Ovary (tissue), 7 donors: ENCODE measurements at regions not wholly inside any gene's neighbourhood (a gene's known extent, or its start where the extent isn't known, plus 50 kb on each side); places are given as distances from the start of the nearest gene placed in this dataset.
"Not testable (repeated sequence)": the region's sequence is repeated elsewhere in the genome, so short reads cannot be mapped to it uniquely, and the experiment has no call there.

Experiments used
- DNase-seq, 5 donors: peaks; one replicate each; pipeline ENCODE4 v3.0.0-alpha.2; 2019 to 2020
- H3K27ac ChIP-seq, 2 donors: fragments of 200-600 bp; one replicate each; pipeline versions ENCODE4 v1.5.1 to v1.8.0; 2019 to 2022
- H3K27me3 ChIP-seq: fragments of 200-600 bp; one replicate; pipeline ENCODE4 v1.8.0; 2022
- H3K36me3 ChIP-seq: fragments of 200-600 bp; sonication (generic); one replicate; pipeline ENCODE4 v1.5.1; 2019
- H3K4me1 ChIP-seq: one replicate; pipeline ENCODE4 v1.8.1; 2013; ENCODE audit warnings: mild to moderate bottlenecking, moderate library complexity; ENCODE audit not compliant: insufficient read depth
- H3K4me3 ChIP-seq: fragments of 200-600 bp; sonication (generic); one replicate; pipeline ENCODE4 v1.5.1; 2017
- H3K9me3 ChIP-seq, 2 donors: fragments of 200-600 bp in 1 of 2; sonication (generic) in 1 of 2; one replicate each; pipeline versions ENCODE4 v1.5.1 to v1.8.1; 2013 to 2019; ENCODE audit warnings: mild to moderate bottlenecking in 1 of 2, moderate library complexity in 1 of 2
- EP300 ChIP-seq: sonication (generic); formaldehyde crosslinking; IDR thresholded peaks from one replicate; pipeline ENCODE4 v1.6.1; 2017; ENCODE audit warnings: antibody characterized with exemption
- POLR2A ChIP-seq: fragments of 450-650 bp; IDR thresholded peaks from one replicate; pipeline ENCODE4 v1.6.1; 2017; ENCODE audit warnings: antibody characterized with exemption, mild to moderate bottlenecking, moderate library complexity
- WGBS, 3 donors: extraction: QIAGEN DNeasy Blood & Tissue Kit in 1 of 3; methylation state at CpG; one replicate each; pipeline versions ENCODE4 v1.1.5 to v1.1.7; 2013 to 2017; 5-methylcytosine and 5-hydroxymethylcytosine counted together
- intact Hi-C, 4 donors: fragments of 100-400 bp; cut with DNase I; formaldehyde crosslinking; loops; one replicate each; pipeline versions ENCODE4 v1.11.0 to v1.15.1; 2022 to 2023
- TF ChIP-seq, protein P1 (sequence below), 3 donors: fragments of 450-650 bp in 2 of 3; fragments of 200-600 bp in 1 of 3; IDR thresholded peaks; one replicate each; pipeline versions ENCODE4 v1.5.1 to v1.8.0; 2016 to 2022; ENCODE audit warnings: antibody characterized with exemption in 3 of 3, mild to moderate bottlenecking in 1 of 3
- donor health status: DM: no; HTN: no; CAD: no; lungs with moderate emphysema.
- donor health status: DM: no; HTN: no; CAD: no.
- donor health status: Bipolar disorder and iron deficiency.
- donor health status: DM: no; HTN: no; CAD: no.
- donor health status: DM: yes; HTN: yes; CAD: no.

DNA sequence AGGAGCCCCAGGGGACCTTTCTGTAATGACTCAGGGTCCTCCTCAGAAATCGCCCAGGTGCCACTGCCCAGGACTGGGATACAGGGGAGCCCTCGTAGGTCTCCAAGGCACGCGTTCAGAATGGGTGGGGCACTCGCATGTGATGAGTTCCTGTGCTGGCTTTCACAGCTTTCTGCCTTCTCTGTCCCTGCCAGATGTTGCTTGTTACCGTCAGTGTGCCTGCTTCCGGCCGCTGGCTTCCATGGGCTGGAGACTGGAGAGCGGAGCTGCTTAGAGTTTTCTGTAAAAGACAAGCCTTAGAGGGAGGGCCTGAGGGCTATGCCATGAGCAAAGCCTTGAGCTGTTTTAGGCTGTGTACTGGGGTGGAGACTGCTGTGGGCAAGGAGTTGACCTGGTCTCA lies 75.0 kb upstream of the SLC24A4 start:
- WGBS, 3 donors, result 56 to 61% (median 61%) methylated on average over 9 of the region's 9 CpGs
- H3K4me3 ChIP-seq, result no peak overlapping the region
- no peaks in the 10 kb centered on the region for H3K27me3 ChIP-seq
- H3K36me3 ChIP-seq, result no peaks in the 10 kb centered on the region
- no peak overlapping the region for H3K27ac ChIP-seq
- DNase-seq, result no peak
- peaks cover 0 to 7% of the 10 kb centered on the region in 2 donors for H3K9me3 ChIP-seq
- intact Hi-C loops, result no loop called here
- no peaks in the 10 kb centered on the region for H3K4me1 ChIP-seq
- no peak for TF ChIP-seq EP300
- no peak for TF ChIP-seq POLR2A
- TF ChIP-seq, protein P1, sequence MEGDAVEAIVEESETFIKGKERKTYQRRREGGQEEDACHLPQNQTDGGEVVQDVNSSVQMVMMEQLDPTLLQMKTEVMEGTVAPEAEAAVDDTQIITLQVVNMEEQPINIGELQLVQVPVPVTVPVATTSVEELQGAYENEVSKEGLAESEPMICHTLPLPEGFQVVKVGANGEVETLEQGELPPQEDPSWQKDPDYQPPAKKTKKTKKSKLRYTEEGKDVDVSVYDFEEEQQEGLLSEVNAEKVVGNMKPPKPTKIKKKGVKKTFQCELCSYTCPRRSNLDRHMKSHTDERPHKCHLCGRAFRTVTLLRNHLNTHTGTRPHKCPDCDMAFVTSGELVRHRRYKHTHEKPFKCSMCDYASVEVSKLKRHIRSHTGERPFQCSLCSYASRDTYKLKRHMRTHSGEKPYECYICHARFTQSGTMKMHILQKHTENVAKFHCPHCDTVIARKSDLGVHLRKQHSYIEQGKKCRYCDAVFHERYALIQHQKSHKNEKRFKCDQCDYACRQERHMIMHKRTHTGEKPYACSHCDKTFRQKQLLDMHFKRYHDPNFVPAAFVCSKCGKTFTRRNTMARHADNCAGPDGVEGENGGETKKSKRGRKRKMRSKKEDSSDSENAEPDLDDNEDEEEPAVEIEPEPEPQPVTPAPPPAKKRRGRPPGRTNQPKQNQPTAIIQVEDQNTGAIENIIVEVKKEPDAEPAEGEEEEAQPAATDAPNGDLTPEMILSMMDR (IDR thresholded peaks at IDR 0.05), result no peak

DNA sequence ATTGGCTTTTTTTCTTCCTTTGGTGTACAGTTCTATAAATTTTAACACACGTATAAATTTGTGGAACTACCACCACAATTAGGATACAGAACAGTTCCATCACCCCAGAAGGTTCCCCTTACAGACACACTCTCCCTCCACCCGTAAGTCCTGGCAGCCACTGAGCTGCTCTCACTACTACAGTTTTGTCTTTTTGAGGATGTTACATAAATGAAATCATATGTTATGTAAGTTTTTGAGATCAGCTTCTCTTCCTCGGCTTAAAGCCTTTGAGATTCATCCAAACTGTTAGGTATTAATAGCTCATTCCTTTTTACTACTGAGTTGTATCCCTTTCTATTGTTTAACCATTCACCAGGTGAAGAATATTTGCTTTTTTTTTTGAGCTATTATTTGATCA lies 74.3 kb upstream of the SLC24A4 start:
- no peak overlapping the region for H3K27ac ChIP-seq
- DNase-seq, result no peak
- intact Hi-C loops, result no loop called here
- WGBS, 3 donors, result 56 to 61% (median 58%) methylated on average over 3 of the region's 3 CpGs
- no peaks in the 10 kb centered on the region for H3K27me3 ChIP-seq
- TF ChIP-seq, protein P1 (IDR thresholded peaks at IDR 0.05), result no peak
- TF ChIP-seq POLR2A (no peak), EP300 (no peak)
- H3K4me1 ChIP-seq, result no peaks in the 10 kb centered on the region
- H3K9me3 ChIP-seq, result peaks cover 0 to 7% of the 10 kb centered on the region in 2 donors
- no peaks in the 10 kb centered on the region for H3K36me3 ChIP-seq
- no peak overlapping the region for H3K4me3 ChIP-seq

DNA sequence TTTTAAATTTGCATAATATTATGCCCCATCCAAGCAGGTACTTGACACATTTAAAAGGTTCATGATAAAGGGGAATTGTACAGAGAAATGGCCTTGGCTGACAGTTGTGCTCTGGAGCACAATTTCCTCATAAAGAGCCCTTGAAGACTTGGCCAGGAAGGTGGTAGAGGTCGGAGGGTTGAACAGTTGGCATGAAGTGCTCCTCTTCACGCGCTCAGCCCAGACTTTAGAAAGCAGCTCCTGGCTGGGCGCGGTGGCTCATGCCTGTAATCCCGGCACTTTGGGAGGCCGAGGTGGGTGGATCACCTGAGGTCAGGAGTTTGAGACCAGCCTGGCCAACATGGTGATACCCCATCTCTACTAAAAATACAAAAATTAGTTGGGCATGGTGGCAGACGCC lies 72.6 kb upstream of the SLC24A4 start:
- DNase-seq, H3K9me3 ChIP-seq, H3K4me3 ChIP-seq, H3K27me3 ChIP-seq, H3K27ac ChIP-seq, H3K4me1 ChIP-seq, H3K36me3 ChIP-seq, intact Hi-C loops: not testable (repeated sequence)
- 76 to 83% (median 82%) methylated on average over 8 of the region's 8 CpGs for WGBS, 3 donors

DNA sequence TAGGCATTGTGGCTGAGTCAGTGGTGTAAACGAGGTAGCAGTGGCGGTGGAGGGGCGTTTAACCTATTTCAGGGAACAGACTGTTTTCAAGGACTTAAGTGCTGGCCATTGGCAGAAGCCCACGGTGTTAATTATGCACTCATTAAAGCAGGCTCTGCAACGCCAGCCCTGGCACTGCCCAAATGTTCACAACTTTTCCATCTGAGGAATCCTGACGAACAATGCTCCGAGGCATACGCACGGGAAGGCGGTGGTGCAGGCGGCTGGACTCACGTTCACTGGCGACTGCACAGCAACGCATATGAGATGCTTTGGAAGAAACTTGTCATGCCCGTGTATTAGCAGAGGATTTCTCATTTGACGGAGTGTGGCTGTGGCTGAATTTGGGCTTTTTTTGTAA lies 70.6 kb upstream of the SLC24A4 start:
- Histone ChIP-seq H3K27me3 (no peaks in the 10 kb centered on the region), H3K4me3 (no peak overlapping the region), H3K4me1 (no peaks in the 10 kb centered on the region), H3K9me3 (no peaks in the 10 kb centered on the region), H3K36me3 (no peaks in the 10 kb centered on the region), H3K27ac (no peak overlapping the region)
- no peak for DNase-seq
- TF ChIP-seq, protein P1 (IDR thresholded peaks at IDR 0.05), result no peak
- TF ChIP-seq POLR2A (no peak), EP300 (no peak)
- WGBS, 3 donors, result 41 to 73% (median 67%) methylated on average over 16 of the region's 16 CpGs
- intact Hi-C loops, result no loop called here

DNA sequence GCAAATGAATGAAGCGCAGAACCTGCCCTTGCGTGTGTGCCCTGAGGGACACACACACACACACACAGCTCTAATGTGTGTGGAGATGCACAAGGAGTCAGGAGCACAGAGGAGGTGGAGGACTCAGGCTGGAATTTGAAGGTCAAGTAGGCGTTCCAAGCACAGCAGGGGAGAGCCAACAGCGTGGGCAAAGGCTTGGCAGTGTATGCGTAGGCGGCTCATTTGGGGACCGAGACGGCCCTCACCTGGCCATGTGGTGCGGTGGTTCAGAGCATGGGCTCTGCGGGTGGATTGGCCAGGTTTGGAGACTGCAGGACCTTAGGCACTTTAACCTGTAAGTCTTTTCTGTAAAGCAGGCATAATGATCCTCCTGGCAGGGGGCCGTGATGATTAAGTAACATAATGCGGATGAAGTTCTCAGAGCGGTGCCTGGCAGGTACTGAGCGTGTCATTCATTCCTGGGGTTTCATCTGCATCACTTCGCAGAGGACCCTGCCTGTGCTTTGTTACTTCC lies 69.5 kb upstream of the SLC24A4 start:
- no peaks in the 10 kb centered on the region for H3K36me3 ChIP-seq
- no peak overlapping the region for H3K27ac ChIP-seq
- no peaks in the 10 kb centered on the region for H3K27me3 ChIP-seq
- no peak overlapping the region for H3K4me3 ChIP-seq
- no peaks in the 10 kb centered on the region for H3K4me1 ChIP-seq
- WGBS, 3 donors, result 41 to 64% (median 43%) methylated on average over 15 of the region's 15 CpGs
- intact Hi-C loops, result no loop called here
- no peaks in the 10 kb centered on the region for H3K9me3 ChIP-seq
- TF ChIP-seq POLR2A, result no peak
- TF ChIP-seq, protein P1 (IDR thresholded peaks at IDR 0.05), result no peak
- TF ChIP-seq EP300, result no peak
- peak in 1 of 5 donors; percentile 39 for DNase-seq
